HG03457 (cell line): ENCODE measurements at regions not wholly inside any gene's neighbourhood (a gene's known extent, or its start where the extent isn't known, plus 50 kb on each side); places are given as distances from the start of the nearest gene placed in this dataset.
"Not testable (repeated sequence)": the region's sequence is repeated elsewhere in the genome, so short reads cannot be mapped to it uniquely, and the experiment has no call there.

Source experiments
- ATAC-seq: cut with Tn5 transposase; IDR thresholded peaks from one replicate; pipeline ENCODE4 v1.9.1; 2021; ENCODE audit warnings: moderate number of reproducible peaks; ENCODE audit not compliant: unreplicated experiment

GRCh38 chrX:65610481-65610880 is 57.0 kb upstream of the MSN start:
- ATAC-seq = no peak

- ATAC-seq = no peak
Observed at GRCh38 chrX:65610040-65610439, 57.4 kb upstream of the MSN start.

GRCh38 chrX:65609237-65609636 is 58.2 kb upstream of the MSN start:
- no peak for ATAC-seq

GRCh38 chrX:65608026-65608425 is 59.4 kb upstream of the MSN start:
- ATAC-seq = no peak

GRCh38 chrX:65607070-65607742 is 60.2 kb upstream of the MSN start:
- ATAC-seq = no peak

- no peak for ATAC-seq
Observed at GRCh38 chrX:65602221-65602560, 65.3 kb upstream of the MSN start.

- ATAC-seq = no peak
Observed at GRCh38 chrX:65601530-65602220, 65.8 kb upstream of the MSN start.

GRCh38 chrX:65601126-65601525 is 66.3 kb upstream of the MSN start:
- ATAC-seq = no peak

- ATAC-seq = no peak
Observed at GRCh38 chrX:65600106-65600505, 65.5 kb upstream of the LAS1L start.

- ATAC-seq = no peak
Observed at GRCh38 chrX:65598559-65599147, 64.1 kb upstream of the LAS1L start.

- peak; percentile 57 for ATAC-seq
Observed at GRCh38 chrX:65596270-65597034, 61.9 kb upstream of the LAS1L start.

GRCh38 chrX:65595460-65595876 is 60.9 kb upstream of the LAS1L start:
- peak; percentile 64 for ATAC-seq

GRCh38 chrX:65591206-65591605 is 56.6 kb upstream of the LAS1L start:
- ATAC-seq = no peak

GRCh38 chrX:65589304-65589703 is 54.7 kb upstream of the LAS1L start:
- no peak for ATAC-seq

- no peak for ATAC-seq
Observed at GRCh38 chrX:65588795-65589194, 54.2 kb upstream of the LAS1L start.

GRCh38 chrX:65587616-65588526 is 53.3 kb upstream of the LAS1L start:
- no peak for ATAC-seq

GRCh38 chrX:65586491-65586890 is 51.9 kb upstream of the LAS1L start:
- no peak for ATAC-seq

GRCh38 chrX:65585226-65585625 is 50.6 kb upstream of the LAS1L start:
- ATAC-seq = not testable (repeated sequence)
